Lower lobe of right lung (tissue), 2 donors: ENCODE measurements at regions not wholly inside any gene's neighbourhood (a gene's known extent, or its start where the extent isn't known, plus 50 kb on each side); places are given as distances from the start of the nearest gene placed in this dataset.

Experiments used
- ATAC-seq, 2 donors: fragments of 200-7000 bp; cut with Tn5 transposase; one replicate each; pipeline ENCODE4 v1.9.1; 2020 to 2022; ENCODE audit warnings: mild to moderate bottlenecking in 2 of 2, moderate library complexity in 2 of 2
- DNase-seq: peaks from one replicate; pipeline ENCODE4 v3.0.0-alpha.2; 2020
- H3K27ac ChIP-seq: fragments of 200-600 bp; one replicate; pipeline ENCODE4 v1.8.0; 2022
- H3K27me3 ChIP-seq: fragments of 200-600 bp; one replicate; pipeline ENCODE4 v1.8.0; 2022; ENCODE audit warnings: low read depth
- H3K36me3 ChIP-seq: fragments of 200-600 bp; one replicate; pipeline ENCODE4 v1.8.0; 2022; ENCODE audit warnings: mild to moderate bottlenecking
- H3K4me1 ChIP-seq: fragments of 200-600 bp; one replicate; pipeline ENCODE4 v1.8.0; 2022
- H3K4me3 ChIP-seq: fragments of 200-600 bp; one replicate; pipeline ENCODE4 v1.8.0; 2022; ENCODE audit warnings: mild to moderate bottlenecking
- H3K9me3 ChIP-seq: fragments of 200-600 bp; one replicate; pipeline ENCODE4 v1.8.0; 2022
- CTCF ChIP-seq: fragments of 200-600 bp; IDR thresholded peaks from one replicate; pipeline ENCODE4 v1.8.0; 2022; ENCODE audit warnings: antibody characterized with exemption, mild to moderate bottlenecking
- intact Hi-C: fragments of 100-400 bp; cut with DNase I; formaldehyde crosslinking; loops from one replicate; pipeline ENCODE4 v1.11.0; 2022
- donor health status: DM: no; HTN: yes; CAD: no; lungs with severe emphysema.

GRCh38 chr2:42942214-42942989 is 150.0 kb upstream of the HAAO start:
- intact Hi-C loops = loop anchor here (10.0 kb wide), 1 partner anchor 78 kb away; no protein-coding TSS in a partner anchor
- TF ChIP-seq CTCF = no peak
- peak overlapping the region; percentile 43 for H3K27ac ChIP-seq

GRCh38 chr2:42941633-42942176 is 149.3 kb upstream of the HAAO start:
- ATAC-seq (no peak), DNase-seq (no peak)
- no peak for TF ChIP-seq CTCF
- H3K27ac ChIP-seq = peak overlapping the region; percentile 43
- no peaks in the 10 kb centered on the region for H3K9me3 ChIP-seq
- H3K4me1 ChIP-seq = peaks cover 19% of the 10 kb centered on the region
- no peaks in the 10 kb centered on the region for H3K36me3 ChIP-seq
- H3K4me3 ChIP-seq = no peak overlapping the region
- H3K27me3 ChIP-seq = no peaks in the 10 kb centered on the region
- intact Hi-C loops = loop anchor here (10.0 kb wide), 1 partner anchor 77 kb away; no protein-coding TSS in a partner anchor

More at GRCh38 chr2:42942214-42942989, 150.0 kb upstream of the HAAO start:
- H3K4me1 ChIP-seq = peaks cover 20% of the 10 kb centered on the region
- ATAC-seq (no peak), DNase-seq (no peak)
- no peak overlapping the region for H3K4me3 ChIP-seq
- H3K9me3 ChIP-seq = no peaks in the 10 kb centered on the region
- no peaks in the 10 kb centered on the region for H3K27me3 ChIP-seq
- no peaks in the 10 kb centered on the region for H3K36me3 ChIP-seq

DNA sequence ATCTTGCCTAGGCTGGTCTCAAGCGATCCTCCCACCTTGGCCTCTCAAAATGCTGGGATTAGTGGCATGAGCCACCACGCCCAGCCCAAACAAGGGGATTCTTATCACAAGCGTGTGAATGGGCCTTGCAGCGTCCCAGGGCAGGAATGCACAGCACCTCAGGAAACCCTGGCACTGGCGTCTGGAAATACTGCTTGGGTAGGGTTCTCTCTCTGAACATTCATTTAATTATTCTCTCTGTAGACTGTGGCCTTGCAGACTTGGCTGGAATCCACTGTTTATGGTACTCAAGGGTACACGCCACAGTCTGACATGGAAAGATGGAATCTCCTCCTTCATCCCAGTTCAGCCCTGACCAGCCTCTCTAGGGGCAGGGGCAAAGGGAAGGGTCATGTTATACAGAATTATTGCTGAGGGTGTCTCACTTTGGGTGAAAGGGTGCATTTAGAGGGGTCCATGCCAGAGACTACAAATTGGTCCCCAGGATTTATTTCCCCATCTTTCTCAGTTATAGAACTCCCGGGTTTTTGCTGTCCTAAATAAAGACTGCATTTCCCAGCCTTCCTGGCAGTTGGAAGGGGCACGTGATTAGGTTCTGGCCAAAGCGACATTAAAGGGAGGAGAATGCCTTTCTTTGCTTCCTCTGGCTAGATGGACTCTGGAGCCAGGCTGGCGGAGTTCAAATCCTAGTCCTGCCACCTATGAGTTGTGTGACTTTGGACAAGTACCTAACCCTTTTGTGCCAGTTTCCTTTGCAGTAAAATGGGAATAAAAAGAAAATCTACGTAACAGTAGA is 147.2 kb upstream of the HAAO start:
- intact Hi-C loops = loop anchor here (10.0 kb wide), 1 partner anchor 75 kb away; no protein-coding TSS in a partner anchor
- peaks cover 17% of the 10 kb centered on the region for H3K4me1 ChIP-seq
- TF ChIP-seq CTCF = no peak
- no peaks in the 10 kb centered on the region for H3K36me3 ChIP-seq
- H3K9me3 ChIP-seq = no peaks in the 10 kb centered on the region
- H3K27me3 ChIP-seq = no peaks in the 10 kb centered on the region
- no peak overlapping the region for H3K27ac ChIP-seq
- DNase-seq = no peak
- H3K4me3 ChIP-seq = no peak overlapping the region
- peak in 1 of 2 donors; percentile 20 for ATAC-seq

DNA sequence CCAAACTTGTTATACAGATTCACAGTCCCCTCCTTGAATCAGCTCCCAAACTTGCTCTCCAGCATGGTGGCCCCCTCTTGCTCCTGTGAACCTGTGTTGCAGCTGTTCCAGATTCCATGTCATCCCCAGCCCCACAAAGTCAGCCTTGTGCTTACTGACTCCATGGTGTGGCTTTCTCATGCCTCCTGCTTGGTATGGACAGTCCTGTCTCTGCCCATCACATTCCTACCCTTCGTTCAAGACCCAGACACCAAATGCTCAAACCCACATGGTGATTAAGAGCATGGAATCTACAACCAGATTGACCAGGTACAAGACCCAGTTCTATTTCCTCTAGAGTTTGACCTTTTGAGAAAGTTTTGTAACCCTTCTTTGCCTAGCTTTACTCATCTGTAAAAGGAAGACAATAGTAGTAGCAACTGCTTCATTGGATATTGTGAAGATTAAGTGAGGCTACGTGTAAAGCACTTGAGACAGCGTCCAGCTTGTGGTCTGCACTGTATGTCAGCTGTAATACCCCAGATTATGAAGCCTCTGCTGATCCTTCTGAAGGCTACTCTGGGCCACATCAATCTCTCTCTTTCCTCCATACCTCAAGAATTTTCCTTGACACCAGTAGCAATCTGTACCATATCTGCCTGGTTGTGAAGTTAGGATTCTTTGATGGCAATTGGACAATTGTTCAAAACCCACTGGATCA is 146.4 kb upstream of the HAAO start:
- Histone ChIP-seq H3K27ac (no peak overlapping the region), H3K9me3 (no peaks in the 10 kb centered on the region), H3K4me3 (no peak overlapping the region), H3K4me1 (peaks cover 24% of the 10 kb centered on the region), H3K36me3 (no peaks in the 10 kb centered on the region), H3K27me3 (no peaks in the 10 kb centered on the region)
- no peak for ATAC-seq
- TF ChIP-seq CTCF = no peak
- DNase-seq = no peak
- intact Hi-C loops = no loop called here

DNA sequence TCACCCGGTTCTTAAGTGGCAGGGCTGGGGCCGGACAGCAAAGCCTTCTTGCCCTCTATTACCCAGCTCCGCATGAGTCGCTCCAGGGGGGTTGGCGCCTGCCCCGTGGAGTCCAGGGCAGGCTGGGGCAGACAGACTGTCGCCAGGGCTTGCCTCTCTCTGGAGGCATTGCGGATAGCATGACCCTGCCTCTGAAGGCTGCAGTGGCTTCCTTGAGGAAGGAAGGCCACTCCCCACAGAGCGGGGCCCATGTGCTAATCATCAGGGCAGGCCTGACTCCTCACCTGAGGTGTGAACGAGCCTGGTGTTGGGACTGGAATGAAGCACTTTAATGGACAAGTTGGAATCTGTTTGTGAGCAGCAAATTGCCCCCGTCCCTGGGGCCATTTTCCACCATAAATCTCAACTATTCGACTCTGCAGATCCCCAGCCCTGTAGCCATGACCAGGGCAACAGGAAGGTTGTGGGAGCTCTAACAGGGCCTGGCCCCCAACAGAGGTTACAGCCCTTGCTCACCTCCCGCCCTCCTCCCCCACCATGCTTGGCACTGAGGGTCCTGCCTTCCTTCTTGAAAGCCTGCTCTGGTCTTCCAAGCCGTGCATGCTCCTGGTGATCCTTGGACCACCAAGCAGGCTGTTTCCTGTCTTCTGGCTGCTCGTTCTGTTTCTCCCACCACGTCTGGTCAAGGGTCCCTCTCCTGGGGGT is 144.9 kb upstream of the HAAO start:
- Histone ChIP-seq H3K36me3 (no peaks in the 10 kb centered on the region), H3K27ac (no peak overlapping the region), H3K9me3 (no peaks in the 10 kb centered on the region), H3K4me1 (peaks cover 36% of the 10 kb centered on the region), H3K4me3 (no peak overlapping the region), H3K27me3 (no peaks in the 10 kb centered on the region)
- TF ChIP-seq CTCF = no peak
- peak in 1 of 2 donors; percentile 23 for ATAC-seq
- no peak for DNase-seq
- intact Hi-C loops = no loop called here
